GM23338 (cell line): ENCODE measurements at regions not wholly inside any gene's neighbourhood (a gene's known extent, or its start where the extent isn't known, plus 50 kb on each side); places are given as distances from the start of the nearest gene placed in this dataset.

Experiments
- ATAC-seq: fragments of 200-7000 bp; cut with Tn5 transposase; 3 replicates; pipeline ENCODE4 v1.9.1; 2020
- DNase-seq: peaks from one replicate; pipeline ENCODE4 v3.0.0-alpha.2; 2015; ENCODE audit warnings: low spot score
- H2AFZ ChIP-seq: fragments of 200-600 bp; sonication (generic); 2 replicates; pipeline ENCODE4 v1.8.0; 2016; ENCODE audit warnings: antibody characterized with exemption, mild to moderate bottlenecking, moderate library complexity
- H3F3A ChIP-seq: fragments of 200-600 bp; sonication (generic); replicated peaks from 2 replicates; pipeline ENCODE4 v1.8.0; 2017; ENCODE audit warnings: antibody characterized with exemption, mixed run types, low read depth
- H3K27ac ChIP-seq: fragments of 200-600 bp; sonication (generic); 2 replicates; pipeline ENCODE4 v1.6.1; 2016; ENCODE audit warnings: low read depth
- H3K27me3 ChIP-seq: fragments of 200-600 bp; sonication (generic); 2 replicates; pipeline ENCODE4 v1.8.0; 2016; ENCODE audit warnings: mild to moderate bottlenecking, mixed run types, moderate library complexity; ENCODE audit not compliant: insufficient read depth
- H3K36me3 ChIP-seq: fragments of 200-600 bp; sonication (generic); 2 replicates; pipeline ENCODE4 v1.8.0; 2016; ENCODE audit warnings: mild to moderate bottlenecking; ENCODE audit not compliant: insufficient read depth
- H3K4me1 ChIP-seq: fragments of 200-600 bp; sonication (generic); 2 replicates; pipeline ENCODE4 v1.8.0; 2016; ENCODE audit warnings: mild to moderate bottlenecking, moderate library complexity; ENCODE audit not compliant: insufficient read depth
- H3K4me2 ChIP-seq: fragments of 200-600 bp; sonication (generic); 2 replicates; pipeline ENCODE4 v1.7.1; 2017; ENCODE audit warnings: mixed run types
- H3K4me3 ChIP-seq: fragments of 200-600 bp; sonication (generic); 2 replicates; pipeline ENCODE4 v1.6.1; 2016; ENCODE audit warnings: mixed run types
- H3K79me2 ChIP-seq: fragments of 200-600 bp; sonication (generic); replicated peaks from 2 replicates; pipeline ENCODE4 v1.8.0; 2017; ENCODE audit warnings: mild to moderate bottlenecking; ENCODE audit not compliant: insufficient read depth
- H3K9me2 ChIP-seq: fragments of 200-600 bp; sonication (generic); 2 replicates; pipeline ENCODE4 v1.8.0; 2017; ENCODE audit not compliant: insufficient read depth
- H4K20me1 ChIP-seq: fragments of 200-600 bp; sonication (generic); replicated peaks from 2 replicates; pipeline ENCODE4 v1.8.0; 2017; ENCODE audit warnings: mild to moderate bottlenecking; ENCODE audit not compliant: insufficient read depth
- H3K27ac Mint-ChIP-seq: 2 replicates; pipeline ENCODE4 v1.8.0; 2020; ENCODE audit warnings: inconsistent platforms, mild to moderate bottlenecking, moderate library complexity, mixed read lengths
- H3K27me3 Mint-ChIP-seq: 3 replicates; pipeline ENCODE4 v1.8.0; 2022; ENCODE audit warnings: low read depth, mild to moderate bottlenecking, moderate library complexity, mixed read lengths, inconsistent platforms; ENCODE audit not compliant: insufficient read depth, poor library complexity
- H3K36me3 Mint-ChIP-seq: 3 replicates; pipeline ENCODE4 v1.8.0; 2021; ENCODE audit warnings: low read depth, mild to moderate bottlenecking, inconsistent platforms, moderate library complexity, mixed read lengths
- H3K4me1 Mint-ChIP-seq: 3 replicates; pipeline ENCODE4 v1.8.0; 2020; ENCODE audit warnings: mild to moderate bottlenecking, inconsistent platforms, mixed read lengths
- H3K4me3 Mint-ChIP-seq: 3 replicates; pipeline ENCODE4 v1.8.0; 2021; ENCODE audit warnings: moderate library complexity, mild to moderate bottlenecking, inconsistent platforms, mixed read lengths
- H3K9me3 Mint-ChIP-seq: 3 replicates; pipeline ENCODE4 v1.8.0; 2020; ENCODE audit warnings: moderate library complexity, mild to moderate bottlenecking, inconsistent platforms, mixed read lengths
- JUNB ChIP-seq: IDR thresholded peaks from one replicate; pipeline ENCODE4 v1.6.1; 2016; ENCODE audit warnings: antibody characterized with exemption; ENCODE audit not compliant: unreplicated experiment
- POLR2AphosphoS5 ChIP-seq: IDR thresholded peaks from 2 replicates; pipeline ENCODE4 v1.6.1; 2016; ENCODE audit warnings: antibody characterized with exemption, low read depth
- ZNF331 ChIP-seq: fragments of 250-450 bp; sonication (Bioruptor Pico); IDR thresholded peaks from 2 replicates; pipeline ENCODE4 v1.5.0; 2020; ENCODE audit warnings: low read depth, mild to moderate bottlenecking, moderate library complexity
- TF ChIP-seq, protein P1 (sequence below), 2 experiments: fragments of 200-600 bp in 1 of 2; sonication (generic) in 1 of 2; conservative IDR thresholded peaks; 2 replicates each; pipeline versions ENCODE4 v1.5.1 to v1.6.1; 2016 to 2017; ENCODE audit warnings: antibody characterized with exemption in 2 of 2, low read depth in 2 of 2, mild to moderate bottlenecking in 2 of 2, moderate library complexity in 1 of 2
- TF ChIP-seq, protein P2 (sequence below): fragments of 250-450 bp; sonication (Bioruptor Pico); IDR thresholded peaks from 2 replicates; pipeline ENCODE4 v1.5.0; 2020; ENCODE audit warnings: mild to moderate bottlenecking, moderate library complexity
- TF ChIP-seq, protein P3 (sequence below): IDR thresholded peaks from 2 replicates; pipeline ENCODE4 v1.6.1; 2016; ENCODE audit warnings: antibody characterized with exemption
- TF ChIP-seq, protein P4 (sequence below): IDR thresholded peaks from one replicate; pipeline ENCODE4 v1.6.1; 2018; ENCODE audit warnings: antibody characterized with exemption; ENCODE audit not compliant: unreplicated experiment

DNA sequence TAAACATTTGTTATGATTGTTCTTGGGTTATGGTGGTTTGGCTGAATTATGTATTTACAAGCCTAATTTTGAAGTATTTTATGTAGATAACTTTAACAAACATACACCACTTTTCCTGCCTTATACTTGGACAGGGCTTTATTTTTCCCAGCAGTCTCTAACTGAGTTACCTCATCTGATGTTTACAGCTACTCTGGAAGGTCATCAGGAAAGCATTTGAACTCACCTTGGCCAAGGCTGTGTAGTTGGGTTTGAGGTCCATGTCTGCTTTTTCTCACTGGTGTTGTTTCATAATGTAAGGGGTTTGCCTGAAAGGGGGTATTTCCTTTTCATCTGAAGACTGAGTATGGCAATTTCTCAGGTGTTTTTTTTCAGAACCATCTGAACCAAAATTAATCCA is 193.5 kb downstream of the RWDD3 start:
- H3K27ac Mint-ChIP-seq, result no peak overlapping the region
- peaks cover 6% of the 10 kb centered on the region; the same call in 2 of the 3 replicates for H3K36me3 Mint-ChIP-seq
- Histone ChIP-seq H2AFZ (no peak overlapping the region), H3K27me3 (no peaks in the 10 kb centered on the region), H3K4me1 (no peaks in the 10 kb centered on the region), H3K4me2 (no peak overlapping the region), H3F3A (no peaks in the 10 kb centered on the region), H4K20me1 (no peaks in the 10 kb centered on the region), H3K4me3 (no peak overlapping the region), H3K27ac (no peak overlapping the region), H3K79me2 (no peaks in the 10 kb centered on the region), H3K36me3 (no peaks in the 10 kb centered on the region), H3K9me2 (peaks cover 9% of the 10 kb centered on the region)
- DNase-seq (no peak), ATAC-seq (no peak)
- H3K27me3 Mint-ChIP-seq, result no peaks in the 10 kb centered on the region
- TF ChIP-seq JUNB, result no peak
- TF ChIP-seq, protein P1, sequence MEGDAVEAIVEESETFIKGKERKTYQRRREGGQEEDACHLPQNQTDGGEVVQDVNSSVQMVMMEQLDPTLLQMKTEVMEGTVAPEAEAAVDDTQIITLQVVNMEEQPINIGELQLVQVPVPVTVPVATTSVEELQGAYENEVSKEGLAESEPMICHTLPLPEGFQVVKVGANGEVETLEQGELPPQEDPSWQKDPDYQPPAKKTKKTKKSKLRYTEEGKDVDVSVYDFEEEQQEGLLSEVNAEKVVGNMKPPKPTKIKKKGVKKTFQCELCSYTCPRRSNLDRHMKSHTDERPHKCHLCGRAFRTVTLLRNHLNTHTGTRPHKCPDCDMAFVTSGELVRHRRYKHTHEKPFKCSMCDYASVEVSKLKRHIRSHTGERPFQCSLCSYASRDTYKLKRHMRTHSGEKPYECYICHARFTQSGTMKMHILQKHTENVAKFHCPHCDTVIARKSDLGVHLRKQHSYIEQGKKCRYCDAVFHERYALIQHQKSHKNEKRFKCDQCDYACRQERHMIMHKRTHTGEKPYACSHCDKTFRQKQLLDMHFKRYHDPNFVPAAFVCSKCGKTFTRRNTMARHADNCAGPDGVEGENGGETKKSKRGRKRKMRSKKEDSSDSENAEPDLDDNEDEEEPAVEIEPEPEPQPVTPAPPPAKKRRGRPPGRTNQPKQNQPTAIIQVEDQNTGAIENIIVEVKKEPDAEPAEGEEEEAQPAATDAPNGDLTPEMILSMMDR (conservative IDR thresholded peaks at IDR 0.05; ENCODE audit: low read depth in 2 of 2), result no peak
- no peak for TF ChIP-seq POLR2AphosphoS5
- TF ChIP-seq, protein P2, sequence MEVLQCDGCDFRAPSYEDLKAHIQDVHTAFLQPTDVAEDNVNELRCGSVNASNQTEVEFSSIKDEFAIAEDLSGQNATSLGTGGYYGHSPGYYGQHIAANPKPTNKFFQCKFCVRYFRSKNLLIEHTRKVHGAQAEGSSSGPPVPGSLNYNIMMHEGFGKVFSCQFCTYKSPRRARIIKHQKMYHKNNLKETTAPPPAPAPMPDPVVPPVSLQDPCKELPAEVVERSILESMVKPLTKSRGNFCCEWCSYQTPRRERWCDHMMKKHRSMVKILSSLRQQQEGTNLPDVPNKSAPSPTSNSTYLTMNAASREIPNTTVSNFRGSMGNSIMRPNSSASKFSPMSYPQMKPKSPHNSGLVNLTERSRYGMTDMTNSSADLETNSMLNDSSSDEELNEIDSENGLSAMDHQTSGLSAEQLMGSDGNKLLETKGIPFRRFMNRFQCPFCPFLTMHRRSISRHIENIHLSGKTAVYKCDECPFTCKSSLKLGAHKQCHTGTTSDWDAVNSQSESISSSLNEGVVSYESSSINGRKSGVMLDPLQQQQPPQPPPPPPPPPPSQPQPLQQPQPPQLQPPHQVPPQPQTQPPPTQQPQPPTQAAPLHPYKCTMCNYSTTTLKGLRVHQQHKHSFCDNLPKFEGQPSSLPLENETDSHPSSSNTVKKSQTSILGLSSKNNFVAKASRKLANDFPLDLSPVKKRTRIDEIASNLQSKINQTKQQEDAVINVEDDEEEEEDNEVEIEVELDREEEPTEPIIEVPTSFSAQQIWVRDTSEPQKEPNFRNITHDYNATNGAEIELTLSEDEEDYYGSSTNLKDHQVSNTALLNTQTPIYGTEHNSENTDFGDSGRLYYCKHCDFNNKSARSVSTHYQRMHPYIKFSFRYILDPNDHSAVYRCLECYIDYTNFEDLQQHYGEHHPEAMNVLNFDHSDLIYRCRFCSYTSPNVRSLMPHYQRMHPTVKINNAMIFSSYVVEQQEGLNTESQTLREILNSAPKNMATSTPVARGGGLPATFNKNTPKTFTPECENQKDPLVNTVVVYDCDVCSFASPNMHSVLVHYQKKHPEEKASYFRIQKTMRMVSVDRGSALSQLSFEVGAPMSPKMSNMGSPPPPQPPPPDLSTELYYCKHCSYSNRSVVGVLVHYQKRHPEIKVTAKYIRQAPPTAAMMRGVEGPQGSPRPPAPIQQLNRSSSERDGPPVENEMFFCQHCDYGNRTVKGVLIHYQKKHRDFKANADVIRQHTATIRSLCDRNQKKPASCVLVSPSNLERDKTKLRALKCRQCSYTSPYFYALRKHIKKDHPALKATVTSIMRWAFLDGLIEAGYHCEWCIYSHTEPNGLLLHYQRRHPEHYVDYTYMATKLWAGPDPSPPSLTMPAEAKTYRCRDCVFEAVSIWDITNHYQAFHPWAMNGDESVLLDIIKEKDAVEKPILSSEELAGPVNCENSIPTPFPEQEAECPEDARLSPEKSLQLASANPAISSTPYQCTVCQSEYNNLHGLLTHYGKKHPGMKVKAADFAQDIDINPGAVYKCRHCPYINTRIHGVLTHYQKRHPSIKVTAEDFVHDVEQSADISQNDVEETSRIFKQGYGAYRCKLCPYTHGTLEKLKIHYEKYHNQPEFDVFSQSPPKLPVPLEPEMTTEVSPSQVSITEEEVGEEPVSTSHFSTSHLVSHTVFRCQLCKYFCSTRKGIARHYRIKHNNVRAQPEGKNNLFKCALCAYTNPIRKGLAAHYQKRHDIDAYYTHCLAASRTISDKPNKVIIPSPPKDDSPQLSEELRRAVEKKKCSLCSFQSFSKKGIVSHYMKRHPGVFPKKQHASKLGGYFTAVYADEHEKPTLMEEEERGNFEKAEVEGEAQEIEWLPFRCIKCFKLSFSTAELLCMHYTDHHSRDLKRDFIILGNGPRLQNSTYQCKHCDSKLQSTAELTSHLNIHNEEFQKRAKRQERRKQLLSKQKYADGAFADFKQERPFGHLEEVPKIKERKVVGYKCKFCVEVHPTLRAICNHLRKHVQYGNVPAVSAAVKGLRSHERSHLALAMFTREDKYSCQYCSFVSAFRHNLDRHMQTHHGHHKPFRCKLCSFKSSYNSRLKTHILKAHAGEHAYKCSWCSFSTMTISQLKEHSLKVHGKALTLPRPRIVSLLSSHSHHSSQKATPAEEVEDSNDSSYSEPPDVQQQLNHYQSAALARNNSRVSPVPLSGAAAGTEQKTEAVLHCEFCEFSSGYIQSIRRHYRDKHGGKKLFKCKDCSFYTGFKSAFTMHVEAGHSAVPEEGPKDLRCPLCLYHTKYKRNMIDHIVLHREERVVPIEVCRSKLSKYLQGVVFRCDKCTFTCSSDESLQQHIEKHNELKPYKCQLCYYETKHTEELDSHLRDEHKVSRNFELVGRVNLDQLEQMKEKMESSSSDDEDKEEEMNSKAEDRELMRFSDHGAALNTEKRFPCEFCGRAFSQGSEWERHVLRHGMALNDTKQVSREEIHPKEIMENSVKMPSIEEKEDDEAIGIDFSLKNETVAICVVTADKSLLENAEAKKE (CRISPR knock-in tag), result no peak
- H3K9me3 Mint-ChIP-seq, result peaks cover 6% of the 10 kb centered on the region; the same call in 2 of the 3 replicates
- H3K4me3 Mint-ChIP-seq, result no peak overlapping the region
- no peaks in the 10 kb centered on the region; the same call in 2 of the 3 replicates for H3K4me1 Mint-ChIP-seq

DNA sequence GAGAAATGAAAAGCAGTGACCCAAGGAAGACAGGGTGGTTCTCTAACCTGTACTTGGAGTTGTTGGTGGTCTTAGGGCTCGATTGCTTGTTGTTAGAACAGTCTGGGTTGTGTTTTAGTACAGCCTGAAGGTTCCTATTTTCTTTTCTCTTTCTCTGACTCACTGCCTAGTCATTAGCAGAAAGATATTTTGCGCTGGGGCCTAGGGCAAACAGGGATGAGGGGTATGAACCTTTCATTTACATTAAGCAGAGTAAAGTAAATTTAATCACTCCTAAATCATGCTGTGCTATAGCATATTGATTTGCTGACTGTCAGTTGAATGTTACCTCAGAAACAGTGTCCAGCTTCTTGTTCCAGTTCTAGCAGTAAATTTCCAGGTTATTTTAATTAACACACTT is 197.2 kb downstream of the RWDD3 start:
- Histone ChIP-seq H4K20me1 (no peaks in the 10 kb centered on the region), H3K4me1 (no peaks in the 10 kb centered on the region), H2AFZ (no peak overlapping the region), H3K4me3 (no peak overlapping the region), H3F3A (no peaks in the 10 kb centered on the region), H3K27ac (no peak overlapping the region), H3K9me2 (peaks cover 6% of the 10 kb centered on the region), H3K79me2 (no peaks in the 10 kb centered on the region), H3K36me3 (no peaks in the 10 kb centered on the region), H3K27me3 (no peaks in the 10 kb centered on the region), H3K4me2 (no peak overlapping the region)
- Mint-ChIP-seq H3K27ac (no peak overlapping the region), H3K4me1 (no peaks in the 10 kb centered on the region), H3K4me3 (no peak overlapping the region), H3K27me3 (no peaks in the 10 kb centered on the region), H3K9me3 (no peaks in the 10 kb centered on the region), H3K36me3 (no peaks in the 10 kb centered on the region)
- DNase-seq (no peak), ATAC-seq (no peak)
- TF ChIP-seq, protein P3, sequence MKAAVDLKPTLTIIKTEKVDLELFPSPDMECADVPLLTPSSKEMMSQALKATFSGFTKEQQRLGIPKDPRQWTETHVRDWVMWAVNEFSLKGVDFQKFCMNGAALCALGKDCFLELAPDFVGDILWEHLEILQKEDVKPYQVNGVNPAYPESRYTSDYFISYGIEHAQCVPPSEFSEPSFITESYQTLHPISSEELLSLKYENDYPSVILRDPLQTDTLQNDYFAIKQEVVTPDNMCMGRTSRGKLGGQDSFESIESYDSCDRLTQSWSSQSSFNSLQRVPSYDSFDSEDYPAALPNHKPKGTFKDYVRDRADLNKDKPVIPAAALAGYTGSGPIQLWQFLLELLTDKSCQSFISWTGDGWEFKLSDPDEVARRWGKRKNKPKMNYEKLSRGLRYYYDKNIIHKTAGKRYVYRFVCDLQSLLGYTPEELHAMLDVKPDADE, result no peak
- no peak for TF ChIP-seq ZNF331 (CRISPR knock-in tag)
- TF ChIP-seq POLR2AphosphoS5, result no peak
- TF ChIP-seq, protein P4, sequence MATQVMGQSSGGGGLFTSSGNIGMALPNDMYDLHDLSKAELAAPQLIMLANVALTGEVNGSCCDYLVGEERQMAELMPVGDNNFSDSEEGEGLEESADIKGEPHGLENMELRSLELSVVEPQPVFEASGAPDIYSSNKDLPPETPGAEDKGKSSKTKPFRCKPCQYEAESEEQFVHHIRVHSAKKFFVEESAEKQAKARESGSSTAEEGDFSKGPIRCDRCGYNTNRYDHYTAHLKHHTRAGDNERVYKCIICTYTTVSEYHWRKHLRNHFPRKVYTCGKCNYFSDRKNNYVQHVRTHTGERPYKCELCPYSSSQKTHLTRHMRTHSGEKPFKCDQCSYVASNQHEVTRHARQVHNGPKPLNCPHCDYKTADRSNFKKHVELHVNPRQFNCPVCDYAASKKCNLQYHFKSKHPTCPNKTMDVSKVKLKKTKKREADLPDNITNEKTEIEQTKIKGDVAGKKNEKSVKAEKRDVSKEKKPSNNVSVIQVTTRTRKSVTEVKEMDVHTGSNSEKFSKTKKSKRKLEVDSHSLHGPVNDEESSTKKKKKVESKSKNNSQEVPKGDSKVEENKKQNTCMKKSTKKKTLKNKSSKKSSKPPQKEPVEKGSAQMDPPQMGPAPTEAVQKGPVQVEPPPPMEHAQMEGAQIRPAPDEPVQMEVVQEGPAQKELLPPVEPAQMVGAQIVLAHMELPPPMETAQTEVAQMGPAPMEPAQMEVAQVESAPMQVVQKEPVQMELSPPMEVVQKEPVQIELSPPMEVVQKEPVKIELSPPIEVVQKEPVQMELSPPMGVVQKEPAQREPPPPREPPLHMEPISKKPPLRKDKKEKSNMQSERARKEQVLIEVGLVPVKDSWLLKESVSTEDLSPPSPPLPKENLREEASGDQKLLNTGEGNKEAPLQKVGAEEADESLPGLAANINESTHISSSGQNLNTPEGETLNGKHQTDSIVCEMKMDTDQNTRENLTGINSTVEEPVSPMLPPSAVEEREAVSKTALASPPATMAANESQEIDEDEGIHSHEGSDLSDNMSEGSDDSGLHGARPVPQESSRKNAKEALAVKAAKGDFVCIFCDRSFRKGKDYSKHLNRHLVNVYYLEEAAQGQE, result no peak
